GM21526 (cell line): ENCODE measurements at regions not wholly inside any gene's neighbourhood (a gene's known extent, or its start where the extent isn't known, plus 50 kb on each side); places are given as distances from the start of the nearest gene placed in this dataset.
"Not testable (repeated sequence)": the region's sequence is repeated elsewhere in the genome, so short reads cannot be mapped to it uniquely, and the experiment has no call there.

Source experiments
- ATAC-seq: cut with Tn5 transposase; IDR thresholded peaks from one replicate; pipeline ENCODE4 v1.9.1; 2021; ENCODE audit warnings: moderate library complexity; ENCODE audit not compliant: unreplicated experiment, low FRiP score

GRCh38 chr3:17817973-17818372 is 75.5 kb upstream of the TBC1D5 start:
- ATAC-seq: not testable (repeated sequence)

GRCh38 chr3:17817545-17817944 is 75.1 kb upstream of the TBC1D5 start:
- no peak for ATAC-seq

GRCh38 chr3:17816839-17817238 is 74.4 kb upstream of the TBC1D5 start:
- ATAC-seq: not testable (repeated sequence)

GRCh38 chr3:17812328-17812727 is 69.9 kb upstream of the TBC1D5 start:
- not testable (repeated sequence) for ATAC-seq

GRCh38 chr3:17811646-17812045 is 69.2 kb upstream of the TBC1D5 start:
- ATAC-seq: no peak

- no peak for ATAC-seq
These were observed 68.3 kb upstream of the TBC1D5 start for GRCh38 chr3:17810759-17811158.

GRCh38 chr3:17808994-17809393 is 66.6 kb upstream of the TBC1D5 start:
- no peak for ATAC-seq

- no peak for ATAC-seq
These were observed 64.4 kb upstream of the TBC1D5 start for GRCh38 chr3:17806876-17807275.

- ATAC-seq: no peak
These were observed 63.8 kb upstream of the TBC1D5 start for GRCh38 chr3:17806201-17806600.

- no peak for ATAC-seq
These were observed 63.1 kb upstream of the TBC1D5 start for GRCh38 chr3:17805461-17805940.

- peak; percentile 64 for ATAC-seq
These were observed 60.5 kb upstream of the TBC1D5 start for GRCh38 chr3:17802950-17803349.

GRCh38 chr3:17801131-17801530 is 58.7 kb upstream of the TBC1D5 start:
- ATAC-seq: no peak

GRCh38 chr3:17800232-17800631 is 57.8 kb upstream of the TBC1D5 start:
- ATAC-seq: no peak

- no peak for ATAC-seq
These were observed 56.9 kb upstream of the TBC1D5 start for GRCh38 chr3:17799312-17799711.

GRCh38 chr3:17798000-17798399 is 55.6 kb upstream of the TBC1D5 start:
- no peak for ATAC-seq

- ATAC-seq: no peak
These were observed 53.3 kb upstream of the TBC1D5 start for GRCh38 chr3:17795711-17796110.

GRCh38 chr3:17795280-17795679 is 52.8 kb upstream of the TBC1D5 start:
- ATAC-seq: no peak

- no peak for ATAC-seq
These were observed 51.2 kb upstream of the TBC1D5 start for GRCh38 chr3:17793542-17794195.
